ENCODE measurements at regions not wholly inside any gene's neighbourhood (a gene's known extent, or its start where the extent isn't known, plus 50 kb on each side); places are given as distances from the start of the nearest gene placed in this dataset.

DNA sequence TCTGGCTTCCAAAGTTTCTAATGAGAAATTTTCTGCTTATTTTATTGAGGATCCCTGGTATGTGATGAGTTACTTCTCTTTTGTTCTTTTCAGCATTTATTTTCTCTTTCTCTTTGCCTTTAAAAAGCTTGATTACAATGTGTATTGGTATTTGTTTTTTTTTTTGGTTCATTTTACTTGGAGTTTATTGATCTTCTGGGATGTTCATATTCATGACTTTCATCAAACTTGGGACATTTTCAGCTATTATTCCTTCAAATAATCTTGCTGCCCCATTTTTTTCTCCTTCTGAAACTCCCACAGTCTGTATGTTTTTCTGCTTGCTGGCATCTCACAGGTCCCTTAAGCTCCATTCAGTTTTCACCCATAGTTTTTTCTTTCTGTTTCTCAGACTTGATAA, 102.4 kb downstream of the PRDM13 start:
- POLR2A ChIA-PET = no interaction called here
- Histone ChIP-seq H3K36me3 (ENCODE audit: control insufficient read depth in 2 of 2, insufficient read depth in 1 of 2, low read length in 2 of 2) (no peaks in the 10 kb centered on the region), H3K4me1 (ENCODE audit: control insufficient read depth, insufficient read depth, low read length) (no peaks in the 10 kb centered on the region), H3K27ac (ENCODE audit: extremely low read depth, low read depth, low read length) (no peak overlapping the region), H3K4me3 (ENCODE audit: low read depth, low read length) (no peak overlapping the region), H3K9me3 (ENCODE audit: control insufficient read depth, insufficient read depth, low read depth, low read length) (no peaks in the 10 kb centered on the region)
- CTCF ChIA-PET = interaction anchor here (0.7 to 2.0 kb wide), 3 partner anchors 10 to 438 kb away, joined by 3 to 10 read pairs (median 3); no protein-coding TSS in a partner anchor
- TF ChIP-seq, protein P1, sequence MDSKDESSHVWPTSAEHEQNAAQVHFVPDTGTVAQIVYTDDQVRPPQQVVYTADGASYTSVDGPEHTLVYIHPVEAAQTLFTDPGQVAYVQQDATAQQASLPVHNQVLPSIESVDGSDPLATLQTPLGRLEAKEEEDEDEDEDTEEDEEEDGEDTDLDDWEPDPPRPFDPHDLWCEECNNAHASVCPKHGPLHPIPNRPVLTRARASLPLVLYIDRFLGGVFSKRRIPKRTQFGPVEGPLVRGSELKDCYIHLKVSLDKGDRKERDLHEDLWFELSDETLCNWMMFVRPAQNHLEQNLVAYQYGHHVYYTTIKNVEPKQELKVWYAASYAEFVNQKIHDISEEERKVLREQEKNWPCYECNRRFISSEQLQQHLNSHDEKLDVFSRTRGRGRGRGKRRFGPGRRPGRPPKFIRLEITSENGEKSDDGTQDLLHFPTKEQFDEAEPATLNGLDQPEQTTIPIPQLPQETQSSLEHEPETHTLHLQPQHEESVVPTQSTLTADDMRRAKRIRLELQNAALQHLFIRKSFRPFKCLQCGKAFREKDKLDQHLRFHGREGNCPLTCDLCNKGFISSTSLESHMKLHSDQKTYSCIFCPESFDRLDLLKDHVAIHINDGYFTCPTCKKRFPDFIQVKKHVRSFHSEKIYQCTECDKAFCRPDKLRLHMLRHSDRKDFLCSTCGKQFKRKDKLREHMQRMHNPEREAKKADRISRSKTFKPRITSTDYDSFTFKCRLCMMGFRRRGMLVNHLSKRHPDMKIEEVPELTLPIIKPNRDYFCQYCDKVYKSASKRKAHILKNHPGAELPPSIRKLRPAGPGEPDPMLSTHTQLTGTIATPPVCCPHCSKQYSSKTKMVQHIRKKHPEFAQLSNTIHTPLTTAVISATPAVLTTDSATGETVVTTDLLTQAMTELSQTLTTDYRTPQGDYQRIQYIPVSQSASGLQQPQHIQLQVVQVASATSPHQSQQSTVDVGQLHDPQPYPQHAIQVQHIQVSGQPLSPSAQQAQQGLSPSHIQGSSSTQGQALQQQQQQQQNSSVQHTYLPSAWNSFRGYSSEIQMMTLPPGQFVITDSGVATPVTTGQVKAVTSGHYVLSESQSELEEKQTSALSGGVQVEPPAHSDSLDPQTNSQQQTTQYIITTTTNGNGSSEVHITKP (tag by site-specific recombination; IDR thresholded peaks at IDR 0.05) = no peak
- TF ChIP-seq, protein P2, sequence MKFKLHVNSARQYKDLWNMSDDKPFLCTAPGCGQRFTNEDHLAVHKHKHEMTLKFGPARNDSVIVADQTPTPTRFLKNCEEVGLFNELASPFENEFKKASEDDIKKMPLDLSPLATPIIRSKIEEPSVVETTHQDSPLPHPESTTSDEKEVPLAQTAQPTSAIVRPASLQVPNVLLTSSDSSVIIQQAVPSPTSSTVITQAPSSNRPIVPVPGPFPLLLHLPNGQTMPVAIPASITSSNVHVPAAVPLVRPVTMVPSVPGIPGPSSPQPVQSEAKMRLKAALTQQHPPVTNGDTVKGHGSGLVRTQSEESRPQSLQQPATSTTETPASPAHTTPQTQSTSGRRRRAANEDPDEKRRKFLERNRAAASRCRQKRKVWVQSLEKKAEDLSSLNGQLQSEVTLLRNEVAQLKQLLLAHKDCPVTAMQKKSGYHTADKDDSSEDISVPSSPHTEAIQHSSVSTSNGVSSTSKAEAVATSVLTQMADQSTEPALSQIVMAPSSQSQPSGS (tag by site-specific recombination; IDR thresholded peaks at IDR 0.05; ENCODE audit: low read depth) = no peak
- TF ChIP-seq ZNF155 (tag by site-specific recombination; IDR thresholded peaks at IDR 0.05) (no peak), KLF9 (tag by site-specific recombination; IDR thresholded peaks at IDR 0.05; ENCODE audit: low read depth) (no peak), ZNF558 (tag by site-specific recombination; IDR thresholded peaks at IDR 0.05) (peak; percentile 92), PRDM4 (tag by site-specific recombination; IDR thresholded peaks at IDR 0.05) (no peak)

DNA sequence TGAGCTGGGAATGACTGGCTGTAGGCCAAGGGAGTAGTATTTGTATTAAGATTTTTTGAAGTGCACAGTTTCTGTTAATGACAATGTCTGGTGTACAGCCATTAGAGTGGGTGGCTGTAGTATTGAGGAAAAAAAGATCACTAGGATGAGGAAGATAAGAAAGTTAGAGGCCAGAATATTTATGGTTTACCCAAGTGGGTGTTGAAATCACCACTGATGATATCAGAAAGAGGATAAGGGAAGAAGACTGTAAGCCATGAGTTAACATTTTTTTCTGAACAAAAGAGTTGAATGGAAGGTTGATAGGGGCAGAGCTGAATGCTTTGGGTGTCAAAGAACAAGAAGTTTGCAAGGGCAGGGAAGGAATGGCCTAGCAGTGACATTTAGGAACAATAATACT, 104.7 kb downstream of the PRDM13 start:
- no peaks in the 10 kb centered on the region for H3K9me3 ChIP-seq (ENCODE audit: control insufficient read depth, insufficient read depth, low read depth, low read length)
- CTCF ChIA-PET = interaction anchor here (0.6 kb wide), 1 partner anchor 9 kb away, joined by 3 read pairs; no protein-coding TSS in a partner anchor

GRCh38 chr6:99711925-99712324, 105.3 kb downstream of the PRDM13 start:
- POLR2A ChIA-PET = no interaction called here
- Histone ChIP-seq H3K4me1 (ENCODE audit: control insufficient read depth, insufficient read depth, low read length) (no peaks in the 10 kb centered on the region), H3K9me3 (ENCODE audit: control insufficient read depth, insufficient read depth, low read depth, low read length) (no peaks in the 10 kb centered on the region), H3K4me3 (ENCODE audit: low read depth, low read length) (no peak overlapping the region), H3K27ac (ENCODE audit: extremely low read depth, low read depth, low read length) (no peak overlapping the region), H3K36me3 (ENCODE audit: control insufficient read depth in 2 of 2, insufficient read depth in 1 of 2, low read length in 2 of 2) (no peaks in the 10 kb centered on the region)
- CTCF ChIA-PET = interaction anchor here (0.6 kb wide), 1 partner anchor 67 kb away, joined by 3 read pairs; no protein-coding TSS in a partner anchor
- TF ChIP-seq ZNF704 (tag by site-specific recombination; IDR thresholded peaks at IDR 0.05) (no peak), ZNF585B (tag by site-specific recombination; IDR thresholded peaks at IDR 0.05) (no peak), ZNF398 (tag by site-specific recombination; IDR thresholded peaks at IDR 0.05) (no peak)
- TF ChIP-seq, protein P3, sequence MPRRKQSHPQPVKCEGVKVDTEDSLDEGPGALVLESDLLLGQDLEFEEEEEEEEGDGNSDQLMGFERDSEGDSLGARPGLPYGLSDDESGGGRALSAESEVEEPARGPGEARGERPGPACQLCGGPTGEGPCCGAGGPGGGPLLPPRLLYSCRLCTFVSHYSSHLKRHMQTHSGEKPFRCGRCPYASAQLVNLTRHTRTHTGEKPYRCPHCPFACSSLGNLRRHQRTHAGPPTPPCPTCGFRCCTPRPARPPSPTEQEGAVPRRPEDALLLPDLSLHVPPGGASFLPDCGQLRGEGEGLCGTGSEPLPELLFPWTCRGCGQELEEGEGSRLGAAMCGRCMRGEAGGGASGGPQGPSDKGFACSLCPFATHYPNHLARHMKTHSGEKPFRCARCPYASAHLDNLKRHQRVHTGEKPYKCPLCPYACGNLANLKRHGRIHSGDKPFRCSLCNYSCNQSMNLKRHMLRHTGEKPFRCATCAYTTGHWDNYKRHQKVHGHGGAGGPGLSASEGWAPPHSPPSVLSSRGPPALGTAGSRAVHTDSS (tag by site-specific recombination; IDR thresholded peaks at IDR 0.05) = no peak

More for the DNA sequence above, 104.7 kb downstream of the PRDM13 start:
- Histone ChIP-seq H3K4me3 (ENCODE audit: low read depth, low read length) (no peak overlapping the region), H3K36me3 (ENCODE audit: control insufficient read depth in 2 of 2, insufficient read depth in 1 of 2, low read length in 2 of 2) (no peaks in the 10 kb centered on the region), H3K4me1 (ENCODE audit: control insufficient read depth, insufficient read depth, low read length) (no peaks in the 10 kb centered on the region), H3K27ac (ENCODE audit: extremely low read depth, low read depth, low read length) (no peak overlapping the region)
- POLR2A ChIA-PET = no interaction called here
- TF ChIP-seq GLIS1 (tag by site-specific recombination; IDR thresholded peaks at IDR 0.05) (no peak), REPIN1 (tag by site-specific recombination; IDR thresholded peaks at IDR 0.05; ENCODE audit: low read depth) (no peak)

Data from HEK293 (cell line).